OCI-LY3 (cell line): ENCODE measurements at regions not wholly inside any gene's neighbourhood (a gene's known extent, or its start where the extent isn't known, plus 50 kb on each side); places are given as distances from the start of the nearest gene placed in this dataset.

Source experiments
- H2AFZ ChIP-seq: fragments of 200-600, 300-600 bp; shearing (Covaris generic); 2 replicates; pipeline ENCODE4 v1.6.0; 2014; ENCODE audit warnings: antibody characterized with exemption, low read depth, low read length
- H3K27ac ChIP-seq: fragments of 200-600, 300-600 bp; sonication (generic); 2 replicates; pipeline ENCODE4 v1.5.1; 2014; ENCODE audit warnings: mild to moderate bottlenecking, low read length, moderate library complexity, mixed read lengths
- H3K27me3 ChIP-seq: fragments of 200-600, 300-600 bp; sonication (generic); 2 replicates; pipeline ENCODE4 v1.6.1; 2014; ENCODE audit warnings: low read depth, low read length, mixed read lengths
- H3K36me3 ChIP-seq: fragments of 200-600, 300-600 bp; sonication (generic); replicated peaks from 2 replicates; pipeline ENCODE3; 2014; ENCODE audit warnings: low read depth, low read length, mixed read lengths
- H3K4me1 ChIP-seq: fragments of 300-600, 200-600 bp; sonication (generic); 2 replicates; pipeline ENCODE4 v1.6.1; 2014; ENCODE audit warnings: low read length, mixed read lengths
- H3K4me2 ChIP-seq: fragments of 200-600, 300-600 bp; sonication (generic); 2 replicates; pipeline ENCODE4 v1.6.1; 2014; ENCODE audit warnings: low read length, mixed read lengths
- H3K4me3 ChIP-seq: fragments of 300-600, 200-600 bp; sonication (generic); 2 replicates; pipeline ENCODE4 v1.5.1; 2014; ENCODE audit warnings: antibody characterized with exemption, mild to moderate bottlenecking, low read length, moderate library complexity
- H3K79me2 ChIP-seq: fragments of 300-600, 200-600 bp; shearing (Covaris generic); 2 replicates; pipeline ENCODE4 v1.6.1; 2014; ENCODE audit warnings: mild to moderate bottlenecking, low read length, mixed read lengths
- H3K9ac ChIP-seq: fragments of 300-600, 200-600 bp; shearing (Covaris generic); 2 replicates; pipeline ENCODE4 v1.6.0; 2014; ENCODE audit warnings: mild to moderate bottlenecking, low read length, moderate library complexity
- H3K9me3 ChIP-seq: fragments of 200-600, 300-600 bp; shearing (Covaris generic); 2 replicates; pipeline ENCODE4 v1.6.1; 2014; ENCODE audit warnings: low read length, mixed read lengths; ENCODE audit not compliant: insufficient read depth
- H4K20me1 ChIP-seq: fragments of 200-600, 300-600 bp; sonication (generic); 2 replicates; pipeline ENCODE4 v1.6.1; 2016; ENCODE audit warnings: low read length, mixed read lengths; ENCODE audit not compliant: insufficient read depth
- CTCF ChIP-seq: fragments of 200-600, 300-600 bp; sonication (generic); IDR thresholded peaks from 2 replicates; pipeline ENCODE4 v1.5.1; 2014; ENCODE audit warnings: antibody characterized with exemption, low read length, low read depth
- EZH2phosphoT487 ChIP-seq: fragments of 200-600 bp; shearing (Covaris generic); IDR thresholded peaks from 2 replicates; pipeline ENCODE4 v1.6.1; 2018; ENCODE audit warnings: antibody characterized with exemption, mixed run types, low read depth

DNA sequence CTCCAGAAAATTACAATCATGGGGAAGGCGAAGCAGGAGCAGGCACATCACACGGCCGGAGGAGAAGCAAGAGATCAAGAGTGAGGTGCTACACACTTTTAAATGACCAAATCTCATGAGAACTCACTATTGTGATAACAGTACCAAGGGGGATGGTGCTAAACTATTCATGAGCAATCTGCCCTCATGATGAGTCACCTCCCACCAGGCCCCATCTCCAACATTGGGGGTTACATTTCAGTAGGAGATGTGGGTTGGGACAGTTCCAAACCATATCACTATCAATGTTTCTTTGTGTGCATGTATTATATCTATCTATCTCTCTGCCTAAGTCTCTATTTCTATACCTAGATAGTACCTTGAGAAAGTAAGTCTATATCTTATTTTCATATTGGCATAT is 724.8 kb downstream of the CDH11 start:
- H3K27me3 ChIP-seq: no peaks in the 10 kb centered on the region
- no peaks in the 10 kb centered on the region for H3K79me2 ChIP-seq
- no peaks in the 10 kb centered on the region for H3K4me1 ChIP-seq
- H3K36me3 ChIP-seq: no peaks in the 10 kb centered on the region
- no peak overlapping the region for H3K27ac ChIP-seq
- no peak overlapping the region for H3K4me3 ChIP-seq
- H2AFZ ChIP-seq: no peak overlapping the region
- H4K20me1 ChIP-seq: no peaks in the 10 kb centered on the region
- no peak overlapping the region for H3K9ac ChIP-seq
- no peaks in the 10 kb centered on the region for H3K9me3 ChIP-seq
- H3K4me2 ChIP-seq: no peak overlapping the region
- no peak for TF ChIP-seq EZH2phosphoT487
- no peak for TF ChIP-seq CTCF

DNA sequence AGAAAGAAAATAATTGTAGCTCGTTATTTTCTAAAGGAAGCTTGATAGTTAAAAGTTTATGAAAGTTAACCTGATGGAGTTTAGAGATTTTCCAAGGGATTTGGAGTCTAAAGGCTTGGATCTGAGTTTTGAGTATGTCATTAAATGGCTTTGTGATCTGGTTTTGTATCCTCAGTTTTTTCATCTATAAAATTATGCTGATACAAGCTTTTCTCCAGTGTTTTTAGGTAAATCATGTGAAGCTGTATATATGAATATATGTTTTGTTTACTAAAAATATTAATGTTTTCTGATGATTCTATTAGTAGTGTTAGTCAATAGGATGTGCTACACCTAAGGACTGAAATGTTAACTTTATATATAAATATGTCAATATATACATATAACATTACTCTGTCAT is 727.8 kb downstream of the CDH11 start:
- Histone ChIP-seq H3K4me3 (no peak overlapping the region), H3K27me3 (no peaks in the 10 kb centered on the region), H3K4me1 (no peaks in the 10 kb centered on the region), H3K79me2 (no peaks in the 10 kb centered on the region), H4K20me1 (no peaks in the 10 kb centered on the region), H3K27ac (no peak overlapping the region), H2AFZ (no peak overlapping the region), H3K9ac (no peak overlapping the region), H3K4me2 (no peak overlapping the region), H3K9me3 (no peaks in the 10 kb centered on the region), H3K36me3 (no peaks in the 10 kb centered on the region)
- TF ChIP-seq CTCF (no peak), EZH2phosphoT487 (no peak)

GRCh38 chr16:64392456-64392855 is 729.4 kb downstream of the CDH11 start:
- Histone ChIP-seq H3K27ac (no peak overlapping the region), H3K9ac (no peak overlapping the region), H2AFZ (no peak overlapping the region), H4K20me1 (no peaks in the 10 kb centered on the region), H3K4me1 (no peaks in the 10 kb centered on the region), H3K79me2 (no peaks in the 10 kb centered on the region), H3K27me3 (no peaks in the 10 kb centered on the region), H3K36me3 (no peaks in the 10 kb centered on the region), H3K4me3 (no peak overlapping the region), H3K4me2 (no peak overlapping the region), H3K9me3 (no peaks in the 10 kb centered on the region)
- no peak for TF ChIP-seq CTCF
- no peak for TF ChIP-seq EZH2phosphoT487

DNA sequence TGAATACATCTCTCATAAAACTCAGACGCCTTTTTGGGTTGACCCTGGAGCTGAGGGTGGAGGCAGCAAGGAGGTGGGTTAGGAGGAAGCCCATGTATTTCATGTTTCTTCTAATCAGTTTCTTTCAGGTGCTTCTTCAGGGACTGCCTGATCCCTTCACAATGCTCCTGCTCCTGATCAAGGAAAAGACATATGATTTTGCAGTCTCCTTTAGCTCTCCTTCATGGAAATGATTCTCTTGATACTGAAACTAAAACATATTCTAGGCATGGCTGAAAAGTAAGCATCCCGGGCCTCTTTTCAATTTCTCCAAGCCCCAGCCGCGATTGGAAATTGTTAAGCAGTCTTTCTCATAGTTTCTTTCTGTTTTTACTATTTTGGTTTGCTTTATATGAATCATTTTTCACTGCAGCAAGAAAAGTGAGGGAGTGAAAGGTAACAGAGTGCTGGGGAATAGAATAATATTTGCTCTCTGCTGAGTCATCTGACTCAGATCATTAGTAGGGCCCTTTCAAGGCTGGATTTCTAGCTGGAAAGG is 730.7 kb downstream of the CDH11 start:
- no peak overlapping the region for H3K27ac ChIP-seq
- no peaks in the 10 kb centered on the region for H3K36me3 ChIP-seq
- no peaks in the 10 kb centered on the region for H3K27me3 ChIP-seq
- no peaks in the 10 kb centered on the region for H3K9me3 ChIP-seq
- H3K4me1 ChIP-seq: no peaks in the 10 kb centered on the region
- no peak overlapping the region for H3K4me3 ChIP-seq
- H4K20me1 ChIP-seq: no peaks in the 10 kb centered on the region
- TF ChIP-seq EZH2phosphoT487 (no peak), CTCF (no peak)
- no peak overlapping the region for H3K4me2 ChIP-seq
- no peaks in the 10 kb centered on the region for H3K79me2 ChIP-seq
- H3K9ac ChIP-seq: no peak overlapping the region
- no peak overlapping the region for H2AFZ ChIP-seq
